Neural progenitor cell (in vitro differentiated cells): ENCODE measurements at regions not wholly inside any gene's neighbourhood (a gene's known extent, or its start where the extent isn't known, plus 50 kb on each side); places are given as distances from the start of the nearest gene placed in this dataset.

ENCODE experiments used
- EZH2 ChIP-seq: fragments of 200-600 bp; sonication (generic); IDR thresholded peaks from 2 replicates; pipeline ENCODE4 v1.6.1; 2017; ENCODE audit warnings: antibody characterized with exemption, mild to moderate bottlenecking, moderate library complexity
- EZH2phosphoT487 ChIP-seq: fragments of 200-600 bp; sonication (generic); IDR thresholded peaks from 2 replicates; pipeline ENCODE4 v1.6.1; 2017; ENCODE audit warnings: antibody characterized with exemption
- TF ChIP-seq, protein P1 (sequence below): fragments of 200-600 bp; sonication (generic); IDR thresholded peaks from 2 replicates; pipeline ENCODE4 v1.5.1; 2017; ENCODE audit warnings: antibody characterized with exemption, mild to moderate bottlenecking

DNA sequence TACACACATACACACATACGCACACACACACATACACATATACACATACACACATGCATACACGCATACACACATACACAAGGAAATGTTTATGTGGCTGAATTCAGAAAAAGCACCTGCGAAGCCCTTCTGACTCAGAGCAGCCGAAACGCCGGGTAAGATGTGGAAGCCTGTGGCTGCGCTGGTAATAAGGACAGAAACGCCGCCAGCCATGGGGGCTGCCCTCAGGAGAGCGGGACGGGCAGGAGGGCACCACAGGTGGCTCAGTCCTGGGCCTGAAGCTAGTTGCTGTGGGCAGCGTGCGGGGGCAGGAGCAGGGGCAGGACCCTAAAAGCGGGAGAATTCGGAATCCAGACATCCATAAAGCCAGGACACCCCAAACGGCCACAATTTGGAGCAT lies 378.3 kb downstream of the BRD1 start:
- TF ChIP-seq, protein P1, sequence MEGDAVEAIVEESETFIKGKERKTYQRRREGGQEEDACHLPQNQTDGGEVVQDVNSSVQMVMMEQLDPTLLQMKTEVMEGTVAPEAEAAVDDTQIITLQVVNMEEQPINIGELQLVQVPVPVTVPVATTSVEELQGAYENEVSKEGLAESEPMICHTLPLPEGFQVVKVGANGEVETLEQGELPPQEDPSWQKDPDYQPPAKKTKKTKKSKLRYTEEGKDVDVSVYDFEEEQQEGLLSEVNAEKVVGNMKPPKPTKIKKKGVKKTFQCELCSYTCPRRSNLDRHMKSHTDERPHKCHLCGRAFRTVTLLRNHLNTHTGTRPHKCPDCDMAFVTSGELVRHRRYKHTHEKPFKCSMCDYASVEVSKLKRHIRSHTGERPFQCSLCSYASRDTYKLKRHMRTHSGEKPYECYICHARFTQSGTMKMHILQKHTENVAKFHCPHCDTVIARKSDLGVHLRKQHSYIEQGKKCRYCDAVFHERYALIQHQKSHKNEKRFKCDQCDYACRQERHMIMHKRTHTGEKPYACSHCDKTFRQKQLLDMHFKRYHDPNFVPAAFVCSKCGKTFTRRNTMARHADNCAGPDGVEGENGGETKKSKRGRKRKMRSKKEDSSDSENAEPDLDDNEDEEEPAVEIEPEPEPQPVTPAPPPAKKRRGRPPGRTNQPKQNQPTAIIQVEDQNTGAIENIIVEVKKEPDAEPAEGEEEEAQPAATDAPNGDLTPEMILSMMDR, result no peak
- TF ChIP-seq EZH2 (no peak), EZH2phosphoT487 (no peak)
